ENCODE measurements at regions not wholly inside any gene's neighbourhood (a gene's known extent, or its start where the extent isn't known, plus 50 kb on each side); places are given as distances from the start of the nearest gene placed in this dataset.

- ChIA-PET POLR2A (no interaction called here), SMC1A (ENCODE audit: uncharacterized antibody, unreplicated experiment) (no interaction called here), CTCF (no interaction called here), RAD21 (ENCODE audit: unreplicated experiment) (no interaction called here)
- Histone ChIP-seq H3K4me2 (ENCODE audit: control insufficient read depth, insufficient read depth) (no peak overlapping the region), H3K27me3 (replicated peaks in 1 of 2; ENCODE audit: control insufficient read depth in 2 of 2, insufficient read depth in 2 of 2, low read length in 1 of 2) (no peaks in the 10 kb centered on the region), H3K9me3 (replicated peaks; ENCODE audit: control insufficient read depth, insufficient read depth, low read length) (no peaks in the 10 kb centered on the region), H3K4me1 (ENCODE audit: control insufficient read depth, insufficient read depth, low read length) (no peaks in the 10 kb centered on the region), H3K36me3 (ENCODE audit: control insufficient read depth in 2 of 2, insufficient read depth in 2 of 2, low read length in 1 of 2) (no peaks in the 10 kb centered on the region), H3K4me3 (no peak overlapping the region), H3K27ac (ENCODE audit: control insufficient read depth, insufficient read depth) (no peak overlapping the region), H4K20me1 (ENCODE audit: control insufficient read depth, insufficient read depth) (no peaks in the 10 kb centered on the region), H3K79me2 (ENCODE audit: control insufficient read depth, insufficient read depth, low read length) (no peaks in the 10 kb centered on the region), H3K9ac (ENCODE audit: control insufficient read depth, insufficient read depth, low read length) (no peak overlapping the region), H2AFZ (ENCODE audit: control insufficient read depth, low read depth, low read length) (no peak overlapping the region)
- no peak for TF ChIP-seq RB1 (IDR thresholded peaks at IDR 0.05; ENCODE audit: borderline replicate concordance)
- TF ChIP-seq SMC3 (IDR thresholded peaks at IDR 0.05; ENCODE audit: borderline replicate concordance, low read length) = no peak
- TF ChIP-seq NFXL1 (IDR thresholded peaks at IDR 0.05; ENCODE audit: borderline replicate concordance) = no peak
- TF ChIP-seq SIN3A (IDR thresholded peaks at IDR 0.05; ENCODE audit: low read depth, low read length) = no peak
- TF ChIP-seq EZH2 (IDR thresholded peaks at IDR 0.05; ENCODE audit: borderline replicate concordance, control insufficient read depth, low read depth, low read length) = no peak
- 21% methylated on average over 4 of the region's 4 CpGs for WGBS (ENCODE audit: insufficient coverage, insufficient replicate concordance, low lambda C conversion rate, missing lambda C conversion rate)
- no TSS peak for BruUV-seq (replicated peaks)
- in situ Hi-C loops (cut with MboI) (no loop called here), intact Hi-C loops (cut with micrococcal nuclease; ENCODE audit: unreplicated experiment) (no loop called here)
- DNase-seq (ENCODE audit: low read depth, low spot score) (no peak), FAIRE-seq (no peak), ATAC-seq (no peak)
These were observed 173.3 kb downstream of the TRIB2 start for GRCh38 chr2:12890066-12890465.

- Histone ChIP-seq H3K9me3 (replicated peaks; ENCODE audit: control insufficient read depth, insufficient read depth, low read length) (no peaks in the 10 kb centered on the region), H3K27ac (ENCODE audit: control insufficient read depth, insufficient read depth) (no peak overlapping the region), H3K36me3 (ENCODE audit: control insufficient read depth in 2 of 2, insufficient read depth in 2 of 2, low read length in 1 of 2) (no peaks in the 10 kb centered on the region), H3K4me2 (ENCODE audit: control insufficient read depth, insufficient read depth) (no peak overlapping the region), H2AFZ (ENCODE audit: control insufficient read depth, low read depth, low read length) (no peak overlapping the region), H3K4me1 (ENCODE audit: control insufficient read depth, insufficient read depth, low read length) (no peaks in the 10 kb centered on the region), H4K20me1 (ENCODE audit: control insufficient read depth, insufficient read depth) (no peaks in the 10 kb centered on the region), H3K27me3 (replicated peaks in 1 of 2; ENCODE audit: control insufficient read depth in 2 of 2, insufficient read depth in 2 of 2, low read length in 1 of 2) (no peaks in the 10 kb centered on the region), H3K4me3 (no peak overlapping the region), H3K79me2 (ENCODE audit: control insufficient read depth, insufficient read depth, low read length) (no peaks in the 10 kb centered on the region), H3K9ac (ENCODE audit: control insufficient read depth, insufficient read depth, low read length) (no peak overlapping the region)
- no peak for ATAC-seq
- in situ Hi-C loops (cut with MboI) (no loop called here), intact Hi-C loops (cut with micrococcal nuclease; ENCODE audit: unreplicated experiment) (no loop called here)
- RAD21 ChIA-PET (ENCODE audit: unreplicated experiment) = no interaction called here
- TF ChIP-seq PML (IDR thresholded peaks at IDR 0.05; ENCODE audit: low read length) (no peak), NFYA (IDR thresholded peaks at IDR 0.05; ENCODE audit: borderline replicate concordance, low read depth, low read length) (no peak), STAT3 (IDR thresholded peaks at IDR 0.05; ENCODE audit: low read depth, low read length) (no peak), MYC (IDR thresholded peaks at IDR 0.05; ENCODE audit: insufficient read depth, insufficient read length, insufficient replicate concordance, low read length, severe bottlenecking) (no peak), E2F4 (IDR thresholded peaks at IDR 0.05; ENCODE audit: low read depth, low read length) (no peak), CTCF (IDR thresholded peaks at IDR 0.05 in 2 of 3, conservative IDR thresholded peaks at IDR 0.05 in 1 of 3; ENCODE audit: control insufficient read depth in 2 of 3, extremely low read depth in 1 of 3, insufficient read depth in 1 of 3, low read depth in 3 of 3, low read length in 3 of 3) (no peak), RELA (IDR thresholded peaks at IDR 0.05; ENCODE audit: borderline replicate concordance, partially characterized antibody) (no peak), EZH2 (IDR thresholded peaks at IDR 0.05; ENCODE audit: borderline replicate concordance, control insufficient read depth, low read depth, low read length) (no peak), POLR2A (IDR thresholded peaks at IDR 0.05; ENCODE audit: low read depth, low read length) (no peak)
- FAIRE-seq = no peak
- POLR2A ChIA-PET = no interaction called here
- SMC1A ChIA-PET (ENCODE audit: uncharacterized antibody, unreplicated experiment) = interaction anchor here (0.6 kb wide), 1 partner anchor 564 kb away, joined by 3 read pairs; no protein-coding TSS in a partner anchor
- no peak for DNase-seq (ENCODE audit: low read depth, low spot score)
- no TSS peak for BruUV-seq (replicated peaks)
- WGBS (ENCODE audit: insufficient coverage, insufficient replicate concordance, low lambda C conversion rate, missing lambda C conversion rate) = 45% methylated on average over 6 of the region's 6 CpGs
- CTCF ChIA-PET = no interaction called here
These were observed 173.8 kb downstream of the TRIB2 start for GRCh38 chr2:12890481-12890991.
